ENCODE measurements at regions not wholly inside any gene's neighbourhood (a gene's known extent, or its start where the extent isn't known, plus 50 kb on each side); places are given as distances from the start of the nearest gene placed in this dataset.
"Not testable (repeated sequence)": the region's sequence is repeated elsewhere in the genome, so short reads cannot be mapped to it uniquely, and the experiment has no call there.

GRCh38 chr12:89833337-89834252 lies 125.0 kb upstream of the ATP2B1 start:
- no peak for DNase-seq

DNA sequence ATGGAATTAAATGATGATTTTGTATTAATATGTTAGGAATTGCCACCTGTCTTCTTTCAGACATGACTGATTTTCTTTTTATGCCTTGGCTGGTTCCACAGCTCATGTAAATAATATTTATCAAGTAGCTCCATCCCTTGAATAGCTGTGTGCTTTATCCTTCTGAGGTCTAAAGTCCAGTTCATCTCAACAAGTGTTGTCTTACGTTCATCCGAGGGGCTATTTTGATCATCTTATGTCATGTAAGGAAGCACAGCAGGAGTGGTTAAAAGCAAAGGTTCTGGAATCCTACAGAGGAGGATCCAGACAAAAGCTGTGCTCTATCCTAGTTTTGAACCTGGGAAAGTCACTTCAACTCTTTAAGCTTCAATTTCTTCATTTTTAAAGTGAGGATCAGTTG lies 123.7 kb upstream of the ATP2B1 start:
- no peak for DNase-seq

- no peak for DNase-seq
Measured at GRCh38 chr12:89831310-89832095, 122.9 kb upstream of the ATP2B1 start.

GRCh38 chr12:89829434-89829975 lies 120.9 kb upstream of the ATP2B1 start:
- DNase-seq: no peak

- DNase-seq: no peak
Measured at GRCh38 chr12:89828575-89828974, 119.9 kb upstream of the ATP2B1 start.

DNA sequence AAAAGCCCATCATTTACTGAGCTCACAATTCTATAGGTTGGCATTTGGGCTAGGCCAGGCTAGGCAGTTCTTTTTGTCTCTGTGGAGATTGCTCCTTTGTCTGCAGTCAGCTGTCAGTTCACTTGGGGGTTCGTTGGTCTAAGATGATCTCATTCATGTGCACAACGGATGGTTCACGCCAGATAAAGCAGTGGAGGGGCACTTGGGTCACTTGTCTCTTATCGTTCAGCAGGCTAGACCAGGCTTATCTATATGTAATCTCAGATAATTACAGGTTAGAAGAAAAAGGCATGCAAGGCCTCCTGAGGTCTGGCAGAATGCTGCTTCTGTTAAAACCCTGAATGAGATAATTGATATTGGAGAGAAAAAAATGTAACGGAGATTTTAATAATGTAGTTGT lies 119.0 kb upstream of the ATP2B1 start:
- no peak for DNase-seq

- DNase-seq: no peak
Measured at GRCh38 chr12:89826468-89826867, 117.8 kb upstream of the ATP2B1 start.

- no peak for DNase-seq
Measured at GRCh38 chr12:89825591-89826449, 117.2 kb upstream of the ATP2B1 start.

DNA sequence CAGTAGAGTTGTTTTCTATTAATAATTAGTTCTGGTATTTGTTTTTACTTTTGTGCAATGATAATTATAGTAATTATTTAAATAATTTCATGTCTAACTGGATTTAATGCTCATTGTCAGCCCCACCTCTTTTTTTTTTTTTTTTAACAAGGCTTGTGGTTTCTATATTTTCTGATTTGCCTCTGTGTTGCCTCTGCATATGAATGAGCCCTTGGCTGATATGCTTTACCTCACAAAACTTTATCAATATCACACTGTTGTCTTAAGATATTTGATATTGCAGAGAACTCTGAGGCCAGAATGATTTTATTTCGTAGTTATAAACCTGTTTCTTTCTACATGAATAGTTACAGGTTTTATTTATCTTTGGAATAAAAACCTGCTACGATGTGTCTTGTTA lies 116.2 kb upstream of the ATP2B1 start:
- no peak for DNase-seq

- DNase-seq: not testable (repeated sequence)
Measured at GRCh38 chr12:89822992-89823391, 114.4 kb upstream of the ATP2B1 start.

DNA sequence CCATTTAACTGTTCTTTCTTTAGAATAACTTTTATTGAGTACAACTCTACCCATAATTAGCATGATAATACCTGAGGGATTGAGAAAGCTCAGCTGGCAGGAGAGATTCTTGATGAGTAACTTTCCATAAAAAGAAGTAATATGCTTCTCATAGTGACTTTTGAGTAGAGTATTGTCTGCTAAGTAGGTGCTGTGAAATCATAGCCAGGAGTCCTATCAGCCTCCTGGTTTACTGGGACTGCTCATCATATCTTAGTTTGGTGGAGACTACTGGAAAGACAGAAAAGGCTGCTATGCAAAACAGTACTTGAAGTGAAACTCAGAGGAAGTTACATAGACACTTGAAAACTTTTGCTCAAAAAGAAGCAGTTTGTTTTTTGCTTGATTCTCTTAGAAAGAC lies 113.3 kb upstream of the ATP2B1 start:
- DNase-seq: no peak

GRCh38 chr12:89817501-89818226 lies 109.0 kb upstream of the ATP2B1 start:
- no peak for DNase-seq

DNA sequence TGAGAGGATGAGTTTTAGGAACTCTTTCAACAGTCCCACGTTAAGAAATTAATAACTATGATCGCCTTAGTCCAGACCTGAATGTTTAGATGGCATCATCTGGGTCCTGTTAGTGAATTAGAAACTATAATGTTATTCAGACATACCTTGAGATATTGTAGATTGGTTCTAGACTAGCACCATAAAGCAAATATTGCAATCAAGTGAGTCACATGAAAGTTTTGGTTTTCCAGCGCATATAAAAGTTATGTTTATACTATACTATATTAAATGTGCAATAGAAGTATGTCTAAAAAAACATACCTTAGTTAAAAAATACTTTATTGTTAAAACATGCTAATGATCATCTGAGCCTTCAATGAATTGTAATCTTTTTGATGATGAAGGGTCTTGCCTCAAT lies 106.6 kb upstream of the ATP2B1 start:
- DNase-seq: no peak

DNA sequence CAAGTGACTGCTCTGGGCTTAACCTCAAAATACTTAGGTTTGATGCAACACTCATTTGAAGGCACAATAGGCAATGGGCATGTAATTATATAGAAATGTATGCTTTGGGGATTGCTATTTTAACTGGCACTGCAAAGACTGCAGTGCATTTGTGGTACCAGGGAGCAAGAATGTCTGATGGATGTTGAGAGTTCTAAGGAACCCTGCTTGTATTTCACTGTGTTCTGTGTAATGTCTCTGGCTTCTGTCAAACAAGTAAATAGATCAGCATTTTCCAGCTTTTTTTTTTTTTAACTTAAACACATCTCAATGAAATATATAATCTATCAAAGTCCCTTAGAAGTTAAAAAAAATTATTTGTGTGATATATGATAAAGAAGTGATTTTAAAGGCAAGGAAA lies 94.8 kb upstream of the ATP2B1 start:
- DNase-seq: no peak

DNA sequence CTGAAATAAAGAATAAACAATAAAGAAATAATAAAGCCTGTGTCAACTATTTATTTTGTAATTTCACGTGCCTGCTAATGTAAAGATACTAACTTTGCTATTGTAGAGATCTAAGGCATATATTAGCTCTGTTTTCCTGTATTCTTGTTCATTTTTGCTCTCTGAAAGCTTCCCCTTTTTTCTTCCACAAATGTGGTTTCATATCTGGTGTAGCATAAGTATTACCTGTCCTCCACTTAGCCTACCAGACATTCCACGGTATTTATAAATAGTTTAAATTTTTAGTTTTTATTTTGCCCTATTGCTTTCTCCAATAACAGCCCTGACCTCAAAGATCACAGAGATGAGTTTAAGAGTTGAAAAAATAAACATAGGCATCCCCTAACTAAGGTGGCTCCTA lies 92.6 kb upstream of the ATP2B1 start:
- no peak for DNase-seq

- no peak for DNase-seq
Measured at GRCh38 chr12:89800435-89800834, 91.8 kb upstream of the ATP2B1 start.

- no peak for DNase-seq
Measured at GRCh38 chr12:89799316-89799715, 90.7 kb upstream of the ATP2B1 start.

GRCh38 chr12:89797436-89797835 lies 88.8 kb upstream of the ATP2B1 start:
- DNase-seq: no peak

DNA sequence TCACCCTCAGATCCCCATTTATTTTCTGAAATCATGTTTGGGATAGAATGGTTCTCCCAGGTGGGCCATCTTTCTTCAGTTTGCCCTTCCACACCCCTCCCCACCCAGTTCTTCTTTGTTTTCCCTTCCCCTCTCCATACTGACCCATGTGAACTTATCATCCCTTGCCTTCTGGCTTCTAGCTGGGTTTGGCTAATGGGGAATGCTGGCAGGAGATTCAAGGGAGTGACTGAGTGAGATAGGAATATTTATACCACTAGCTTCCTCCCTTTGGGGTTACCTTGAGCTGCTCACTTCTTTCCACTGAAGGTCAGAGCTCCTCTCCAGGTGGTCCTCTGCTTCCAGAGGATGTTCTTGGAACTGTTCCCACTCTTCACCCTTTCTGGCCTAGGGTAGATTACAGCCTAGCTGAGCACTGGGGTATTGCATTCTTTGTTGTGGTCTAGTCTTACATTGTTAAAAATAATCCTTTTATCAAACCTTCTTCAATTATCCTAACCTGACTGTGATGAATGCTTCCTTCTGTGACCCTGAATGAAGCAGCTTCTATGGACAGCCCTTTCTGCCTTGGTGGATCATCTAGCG lies 88.3 kb upstream of the ATP2B1 start:
- DNase-seq: no peak

GRCh38 chr12:89793946-89794345 lies 85.3 kb upstream of the ATP2B1 start:
- no peak for DNase-seq

- no peak for DNase-seq
Measured at GRCh38 chr12:89791286-89791685, 82.6 kb upstream of the ATP2B1 start.

GRCh38 chr12:89789862-89790261 lies 81.2 kb upstream of the ATP2B1 start:
- DNase-seq: no peak
